Thyroid gland (tissue), 4 donors: ENCODE measurements at regions not wholly inside any gene's neighbourhood (a gene's known extent, or its start where the extent isn't known, plus 50 kb on each side); places are given as distances from the start of the nearest gene placed in this dataset.

ENCODE experiments used
- DNase-seq, 2 donors: peaks; one replicate each; pipeline ENCODE4 v3.0.0-alpha.2; 2019
- H3K27ac ChIP-seq, 3 donors: fragments of 200-600 bp; sonication (generic); 1 replicate in 2 of 3; 2 replicates in 1 of 3; pipeline ENCODE4 v1.5.1; 2016 to 2019; ENCODE audit warnings: mild to moderate bottlenecking in 1 of 3, moderate library complexity in 1 of 3
- H3K27me3 ChIP-seq: fragments of 200-600 bp; sonication (generic); one replicate; pipeline ENCODE4 v1.5.1; 2019
- H3K36me3 ChIP-seq, 2 donors: fragments of 200-600 bp; sonication (generic); one replicate each; pipeline ENCODE4 v1.5.1; 2016 to 2019
- H3K4me1 ChIP-seq, 2 donors: fragments of 200-600 bp; sonication (generic); one replicate each; pipeline ENCODE4 v1.5.1; 2017 to 2019
- H3K4me3 ChIP-seq, 3 donors: fragments of 200-600 bp; sonication (generic); replicated peaks in 1 of 3; 1 replicate in 2 of 3; 2 replicates in 1 of 3; pipeline ENCODE4 v1.5.1; 2016; ENCODE audit warnings: mild to moderate bottlenecking in 1 of 3
- H3K9me3 ChIP-seq: fragments of 200-600 bp; sonication (generic); one replicate; pipeline ENCODE4 v1.5.1; 2017
- POLR2A ChIP-seq, 2 donors: fragments of 450-650 bp; IDR thresholded peaks; one replicate each; pipeline ENCODE4 v1.6.1; 2017; ENCODE audit warnings: antibody characterized with exemption in 2 of 2, mild to moderate bottlenecking in 2 of 2, moderate library complexity in 1 of 2
- WGBS, 2 donors: methylation state at CpG; one replicate each; pipeline ENCODE4 v1.1.5; 2017; 5-methylcytosine and 5-hydroxymethylcytosine counted together
- intact Hi-C: fragments of 100-400 bp; cut with DNase I; formaldehyde crosslinking; loops from one replicate; pipeline ENCODE4 v1.15.1; 2023
- TF ChIP-seq, protein P1 (sequence below), 6 experiments: fragments of 200-600 bp in 3 of 6; fragments of 450-650 bp in 3 of 6; sonication (generic) in 3 of 6; IDR thresholded peaks; one replicate each; pipeline ENCODE4 v1.5.1; 2016 to 2019; ENCODE audit warnings: antibody characterized with exemption in 6 of 6, mild to moderate bottlenecking in 2 of 6, inconsistent platforms in 1 of 6, moderate library complexity in 1 of 6

DNA sequence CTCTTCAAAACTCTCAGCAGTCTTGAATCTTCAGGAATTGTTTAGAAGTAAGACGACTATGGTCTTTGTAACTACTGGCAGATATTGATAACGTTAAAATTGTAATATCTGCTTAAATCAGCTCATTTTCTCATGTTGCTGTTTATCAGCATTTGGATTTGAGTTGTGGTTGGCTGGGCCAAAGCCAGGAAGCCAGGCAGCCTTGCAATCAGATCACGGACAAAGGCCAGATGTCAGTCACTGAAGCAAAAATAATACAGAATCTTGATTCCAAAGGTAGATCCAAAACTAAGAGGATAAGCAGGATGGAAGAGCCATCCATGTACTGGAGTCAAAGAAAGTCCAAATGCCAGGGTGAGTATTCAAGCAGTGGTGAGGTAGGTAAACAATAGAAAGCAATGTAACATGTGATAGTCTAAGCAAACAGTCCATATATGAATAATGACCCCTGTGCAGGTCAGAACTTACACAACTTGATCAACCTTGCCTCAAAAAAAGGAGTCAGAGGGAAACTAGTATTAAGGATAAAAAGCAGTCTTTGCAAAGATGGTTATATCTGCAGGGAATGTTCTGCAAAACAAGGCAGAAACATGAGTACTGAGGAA is 95.8 kb upstream of the RAP1B start:
- no peaks in the 10 kb centered on the region for H3K9me3 ChIP-seq
- no peaks in the 10 kb centered on the region for H3K36me3 ChIP-seq
- no peak overlapping the region for H3K4me3 ChIP-seq
- no peak for TF ChIP-seq POLR2A (IDR thresholded peaks at IDR 0.05)
- TF ChIP-seq, protein P1, sequence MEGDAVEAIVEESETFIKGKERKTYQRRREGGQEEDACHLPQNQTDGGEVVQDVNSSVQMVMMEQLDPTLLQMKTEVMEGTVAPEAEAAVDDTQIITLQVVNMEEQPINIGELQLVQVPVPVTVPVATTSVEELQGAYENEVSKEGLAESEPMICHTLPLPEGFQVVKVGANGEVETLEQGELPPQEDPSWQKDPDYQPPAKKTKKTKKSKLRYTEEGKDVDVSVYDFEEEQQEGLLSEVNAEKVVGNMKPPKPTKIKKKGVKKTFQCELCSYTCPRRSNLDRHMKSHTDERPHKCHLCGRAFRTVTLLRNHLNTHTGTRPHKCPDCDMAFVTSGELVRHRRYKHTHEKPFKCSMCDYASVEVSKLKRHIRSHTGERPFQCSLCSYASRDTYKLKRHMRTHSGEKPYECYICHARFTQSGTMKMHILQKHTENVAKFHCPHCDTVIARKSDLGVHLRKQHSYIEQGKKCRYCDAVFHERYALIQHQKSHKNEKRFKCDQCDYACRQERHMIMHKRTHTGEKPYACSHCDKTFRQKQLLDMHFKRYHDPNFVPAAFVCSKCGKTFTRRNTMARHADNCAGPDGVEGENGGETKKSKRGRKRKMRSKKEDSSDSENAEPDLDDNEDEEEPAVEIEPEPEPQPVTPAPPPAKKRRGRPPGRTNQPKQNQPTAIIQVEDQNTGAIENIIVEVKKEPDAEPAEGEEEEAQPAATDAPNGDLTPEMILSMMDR (IDR thresholded peaks at IDR 0.05), result no peak
- DNase-seq, result no peak
- H3K4me1 ChIP-seq, result no peaks in the 10 kb centered on the region
- intact Hi-C loops, result no loop called here
- 83 to 84% methylated on average over 3 of the region's 3 CpGs for WGBS, 2 donors
- H3K27ac ChIP-seq, result no peak overlapping the region
- no peaks in the 10 kb centered on the region for H3K27me3 ChIP-seq

DNA sequence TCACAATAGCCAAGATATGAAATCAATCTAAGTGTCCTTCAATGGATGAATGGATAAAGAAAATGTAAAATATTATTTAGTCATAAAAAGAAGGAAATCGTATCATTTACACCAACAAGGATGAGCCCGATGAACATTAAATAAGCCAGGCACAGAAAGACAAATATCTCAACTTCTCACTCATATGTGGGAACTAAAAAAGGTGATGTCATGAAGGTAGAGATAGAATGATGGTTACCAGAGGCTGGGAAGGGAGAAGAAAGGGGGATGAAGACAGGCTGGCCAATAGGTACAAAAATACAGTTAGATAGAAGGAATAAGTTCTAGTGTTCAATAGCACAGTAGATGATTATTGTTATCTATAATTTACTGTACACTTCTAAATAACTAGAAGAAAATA is 94.9 kb upstream of the RAP1B start:
- H3K36me3 ChIP-seq, result no peaks in the 10 kb centered on the region
- H3K4me1 ChIP-seq, result no peaks in the 10 kb centered on the region
- no peaks in the 10 kb centered on the region for H3K9me3 ChIP-seq
- intact Hi-C loops, result no loop called here
- no peak overlapping the region for H3K4me3 ChIP-seq
- no peak overlapping the region for H3K27ac ChIP-seq
- no peak for DNase-seq
- 93 to 94% methylated on average over 2 of the region's 2 CpGs for WGBS, 2 donors
- TF ChIP-seq, protein P1 (IDR thresholded peaks at IDR 0.05), result no peak
- no peak for TF ChIP-seq POLR2A (IDR thresholded peaks at IDR 0.05)
- no peaks in the 10 kb centered on the region for H3K27me3 ChIP-seq

DNA sequence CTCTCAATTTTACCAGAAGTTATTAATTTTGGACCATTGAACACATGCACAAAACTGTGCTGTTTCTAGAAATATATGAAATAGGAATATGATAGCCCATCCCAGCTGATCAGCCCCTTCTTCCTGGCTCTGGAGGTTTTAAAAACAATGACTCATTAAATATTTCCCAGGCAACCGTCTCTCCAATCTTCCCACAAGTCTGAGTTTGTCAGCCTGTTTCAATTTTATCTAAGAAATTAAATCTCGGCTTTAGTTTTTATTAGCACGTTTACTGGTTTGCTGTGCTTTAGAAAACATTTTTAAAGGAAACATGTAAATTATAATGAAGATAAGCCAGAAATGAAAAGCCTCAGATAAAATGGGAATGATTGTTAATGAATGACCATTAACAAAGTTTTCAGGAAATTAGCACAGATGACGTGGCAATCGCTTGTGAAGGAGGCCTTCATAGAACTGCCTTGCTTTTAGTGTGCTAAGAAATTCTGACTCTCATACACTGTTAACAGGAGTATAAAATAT is 89.3 kb upstream of the RAP1B start:
- Histone ChIP-seq H3K27ac (peak overlapping the region in 1 of 3 donors; percentile 20), H3K27me3 (no peaks in the 10 kb centered on the region), H3K36me3 (no peaks in the 10 kb centered on the region), H3K9me3 (no peaks in the 10 kb centered on the region), H3K4me1 (no peaks in the 10 kb centered on the region), H3K4me3 (no peak overlapping the region)
- TF ChIP-seq, protein P1 (IDR thresholded peaks at IDR 0.05), result no peak
- no peak for TF ChIP-seq POLR2A (IDR thresholded peaks at IDR 0.05)
- DNase-seq, result no peak
- WGBS, 2 donors, result 62 to 64% methylated on average over 5 of the region's 5 CpGs
- intact Hi-C loops, result no loop called here

GRCh38 chr12:68521848-68522502 is 88.7 kb upstream of the RAP1B start:
- peak overlapping the region in 1 of 3 donors; percentile 20 for H3K27ac ChIP-seq
- no peaks in the 10 kb centered on the region for H3K4me1 ChIP-seq
- intact Hi-C loops, result no loop called here

More at GRCh38 chr12:68521848-68522502, 88.7 kb upstream of the RAP1B start:
- H3K27me3 ChIP-seq, result no peaks in the 10 kb centered on the region
- DNase-seq, result no peak
- WGBS, 2 donors, result 83 to 93% methylated on average over 5 of the region's 5 CpGs
- H3K4me3 ChIP-seq, result no peak overlapping the region
- TF ChIP-seq POLR2A (IDR thresholded peaks at IDR 0.05), result no peak
- TF ChIP-seq, protein P1 (IDR thresholded peaks at IDR 0.05), result no peak
- H3K9me3 ChIP-seq, result no peaks in the 10 kb centered on the region
- H3K36me3 ChIP-seq, result no peaks in the 10 kb centered on the region
